K562 (cell line): ENCODE measurements at regions not wholly inside any gene's neighbourhood (a gene's known extent, or its start where the extent isn't known, plus 50 kb on each side); places are given as distances from the start of the nearest gene placed in this dataset.

ENCODE experiments used
- ATAC-seq: fragments of 200-7000 bp; cut with Tn5 transposase; 3 replicates; pipeline ENCODE4 v1.9.1; 2020; ENCODE audit warnings: moderate library complexity
- BruUV-seq: library from RNA; stranded (reverse); fragments of 400-500 nt; replicated peaks from 2 replicates; lab custom pipeline; 2021; lab: Mats Ljungman, UMichigan
- CTCF ChIA-PET: fragments of 300-600 bp; formaldehyde crosslinking; extraction: SDS; loops from one replicate; lab custom pipeline; 2021; ENCODE audit warnings: low intra/inter-chr PET ratio; lab: Yijun Ruan, JAX
- POLR2A ChIA-PET: fragments of 300-600, 350-650 bp; sonication (Branson Sonifier 250); formaldehyde crosslinking; extraction: SDS; loops from one replicate; lab custom pipeline; 2021; ENCODE audit warnings: antibody characterized with exemption, inconsistent platforms; lab: Yijun Ruan, JAX
- DNase-seq, 4 experiments: peaks; one replicate each; pipeline versions ENCODE4 v3.0.0 to v3.0.0-alpha.2; 2011 to 2018; ENCODE audit warnings: low spot score in 3 of 4, mixed read lengths in 3 of 4; ENCODE audit errors: extremely low read depth in 1 of 4
- FAIRE-seq: peaks from 2 replicates; lab custom pipeline; 2011; peaks lifted over from hg19 to GRCh38; lab: Jason Lieb, UNC
- H2AFZ ChIP-seq: 2 replicates; pipeline ENCODE4 v1.6.0; 2011; ENCODE audit warnings: low read depth, low read length, control low read depth, inconsistent platforms
- H3K27ac ChIP-seq: fragments of 200-600 bp; 3 replicates; pipeline ENCODE4 v1.8.0; 2011; ENCODE audit warnings: low read depth, mild to moderate bottlenecking, control low read depth, inconsistent platforms, low read length, moderate library complexity, mixed read lengths; ENCODE audit errors: extremely low read depth
- H3K27me3 ChIP-seq, 2 experiments: fragments of 300-600 bp in 1 of 2; 2 replicates in 1 of 2; 3 replicates in 1 of 2; pipeline versions ENCODE4 v1.6.0 to v1.8.0; 2011; ENCODE audit warnings: inconsistent platforms in 2 of 2, low read length in 2 of 2, mild to moderate bottlenecking in 1 of 2, mixed read lengths in 1 of 2, moderate library complexity in 1 of 2; ENCODE audit not compliant: control insufficient read depth in 2 of 2, insufficient read depth in 2 of 2
- H3K36me3 ChIP-seq: fragments of 300-600 bp; 3 replicates; pipeline ENCODE4 v1.8.0; 2011; ENCODE audit warnings: mild to moderate bottlenecking, low read length, inconsistent platforms; ENCODE audit not compliant: control insufficient read depth, insufficient read depth
- H3K4me1 ChIP-seq, 2 experiments: fragments of 200-600 bp in 1 of 2; replicated peaks in 1 of 2; 2 replicates in 1 of 2; 3 replicates in 1 of 2; pipeline versions ENCODE4 v1.5.1 to v1.8.0; 2011; ENCODE audit warnings: inconsistent platforms in 2 of 2, low read length in 2 of 2, mild to moderate bottlenecking in 1 of 2, mixed read lengths in 1 of 2, moderate library complexity in 1 of 2; ENCODE audit not compliant: control insufficient read depth in 2 of 2, insufficient read depth in 2 of 2
- H3K4me2 ChIP-seq: 2 replicates; pipeline ENCODE4 v1.6.1; 2011; ENCODE audit warnings: low read length, control low read depth, inconsistent platforms, mixed read lengths; ENCODE audit not compliant: insufficient read depth
- H3K4me3 ChIP-seq: fragments of 200-600 bp; sonication (generic), shearing (Covaris generic); 2 replicates; pipeline ENCODE4 v1.5.1; 2016; ENCODE audit warnings: control low read depth, inconsistent platforms
- H3K79me2 ChIP-seq: fragments of 200-600 bp; 3 replicates; pipeline ENCODE4 v1.8.0; 2011; ENCODE audit warnings: low read length, inconsistent platforms; ENCODE audit not compliant: control insufficient read depth, insufficient read depth
- H3K9ac ChIP-seq, 2 experiments: 2 replicates each; pipeline versions ENCODE4 v1.6.0 to v1.6.1; 2011; ENCODE audit warnings: low read depth in 2 of 2, low read length in 2 of 2, control low read depth in 1 of 2, inconsistent platforms in 1 of 2, mild to moderate bottlenecking in 1 of 2, mixed read lengths in 1 of 2; ENCODE audit not compliant: insufficient read depth in 1 of 2
- H3K9me1 ChIP-seq: one replicate; pipeline ENCODE4 v1.6.0; 2011; ENCODE audit warnings: inconsistent platforms, mild to moderate bottlenecking, low read length, moderate library complexity; ENCODE audit not compliant: control insufficient read depth, insufficient read depth
- H3K9me3 ChIP-seq: replicated peaks from 2 replicates; pipeline ENCODE4 v1.5.1; 2011; ENCODE audit warnings: low read depth, low read length, inconsistent platforms; ENCODE audit not compliant: control insufficient read depth, insufficient read depth
- H4K20me1 ChIP-seq: replicated peaks from 2 replicates; pipeline ENCODE4 v1.6.1; 2011; ENCODE audit warnings: low read length, inconsistent platforms, mixed read lengths; ENCODE audit not compliant: control insufficient read depth, insufficient read depth
- BRF2 ChIP-seq: IDR thresholded peaks from 3 replicates; pipeline ENCODE4 v1.6.1; 2011; ENCODE audit warnings: borderline replicate concordance, mild to moderate bottlenecking; ENCODE audit not compliant: insufficient read length, insufficient read depth
- EGR1 ChIP-seq: fragments of 450-650 bp; conservative IDR thresholded peaks from 2 replicates; pipeline ENCODE4 v1.6.1; 2017; ENCODE audit warnings: mild to moderate bottlenecking
- FOXJ3 ChIP-seq: sonication (generic); formaldehyde crosslinking; IDR thresholded peaks from 2 replicates; pipeline ENCODE4 v1.4.0; 2020; ENCODE audit warnings: mild to moderate bottlenecking, missing genetic modification reagents
- HMGN3 ChIP-seq: IDR thresholded peaks from 2 replicates; pipeline ENCODE4 v1.6.1; 2011; ENCODE audit warnings: borderline replicate concordance, low read depth, mild to moderate bottlenecking, mixed read lengths, low read length; ENCODE audit not compliant: insufficient read length; ENCODE audit errors: extremely low read depth
- ID3 ChIP-seq, 2 experiments: fragments of 250-450 bp in 1 of 2; fragments of 450-650 bp in 1 of 2; sonication (Bioruptor Pico) in 1 of 2; IDR thresholded peaks; 2 replicates each; pipeline versions ENCODE4 v1.6.1 to v1.8.0; 2016 to 2021; ENCODE audit warnings: mild to moderate bottlenecking in 2 of 2, moderate library complexity in 2 of 2, missing compliant biosample characterization in 1 of 2, missing genetic modification characterization in 1 of 2
- NR0B1 ChIP-seq: fragments of 450-650 bp; IDR thresholded peaks from one replicate; pipeline ENCODE4 v1.6.1; 2018; ENCODE audit warnings: mild to moderate bottlenecking, moderate library complexity; ENCODE audit not compliant: partially characterized antibody
- POU5F1 ChIP-seq: fragments of 150-350 bp; IDR thresholded peaks from 2 replicates; pipeline ENCODE4 v1.6.1; 2014; ENCODE audit warnings: borderline replicate concordance, low read length, low read depth, mild to moderate bottlenecking; ENCODE audit not compliant: partially characterized antibody
- RB1 ChIP-seq: fragments of 450-650 bp; IDR thresholded peaks from 2 replicates; pipeline ENCODE4 v1.6.1; 2017; ENCODE audit warnings: low read depth, mild to moderate bottlenecking
- SMARCC2 ChIP-seq: fragments of 450-650 bp; IDR thresholded peaks from 2 replicates; pipeline ENCODE4 v1.6.1; 2017; ENCODE audit warnings: antibody characterized with exemption, moderate library complexity, mild to moderate bottlenecking, low read depth
- SPI1 ChIP-seq: IDR thresholded peaks from 2 replicates; pipeline ENCODE4 v1.6.1; 2011; ENCODE audit warnings: low read depth, low read length, control low read depth, borderline replicate concordance
- SRSF7 ChIP-seq: fragments of 200-400 bp; formaldehyde crosslinking; optimal IDR thresholded peaks from 2 replicates; pipeline ENCODE3; 2017; ENCODE audit warnings: mild to moderate bottlenecking, low read depth, low read length
- ZKSCAN8 ChIP-seq: fragments of 200-800 bp; sonication (Bioruptor generic); IDR thresholded peaks from 2 replicates; pipeline ENCODE4 v1.6.1; 2016; ENCODE audit warnings: missing genetic modification characterization, missing compliant biosample characterization
- ZNF212 ChIP-seq: fragments of 450-650 bp; formaldehyde crosslinking; IDR thresholded peaks from 2 replicates; pipeline ENCODE4 v1.4.0; 2020; ENCODE audit warnings: mild to moderate bottlenecking
- ZNF311 ChIP-seq: fragments of 250-450 bp; sonication (Bioruptor Pico); IDR thresholded peaks from 2 replicates; pipeline ENCODE4 v1.4.0; 2020; ENCODE audit warnings: mild to moderate bottlenecking, moderate library complexity
- ZNF512 ChIP-seq: IDR thresholded peaks from 2 replicates; pipeline ENCODE4 v1.6.1; 2016; ENCODE audit warnings: missing genetic modification characterization, missing compliant biosample characterization
- WGBS: fragments of 100-300 bp; shearing (Covaris generic); methylation state at CpG from one replicate; pipeline ENCODE4 v1.1.6; 2016; ENCODE audit warnings: low coverage, mixed read lengths; ENCODE audit not compliant: insufficient coverage; ENCODE audit errors: missing lambda C conversion rate; 5-methylcytosine and 5-hydroxymethylcytosine counted together
- in situ Hi-C: fragments of 300-500 bp; cut with MboI; formaldehyde crosslinking; loops from 4 replicates; pipeline ENCODE4 v1.15.0; 2018; ENCODE audit warnings: inconsistent platforms, mixed read lengths
- intact Hi-C: fragments of 100-400 bp; cut with micrococcal nuclease; formaldehyde crosslinking; loops from 2 replicates; pipeline ENCODE4 v1.14.2; 2022
- TF ChIP-seq, protein P1 (sequence below): fragments of 450-650 bp; formaldehyde crosslinking; IDR thresholded peaks from 2 replicates; pipeline ENCODE4 v1.4.0; 2020; ENCODE audit warnings: mild to moderate bottlenecking, moderate library complexity

DNA sequence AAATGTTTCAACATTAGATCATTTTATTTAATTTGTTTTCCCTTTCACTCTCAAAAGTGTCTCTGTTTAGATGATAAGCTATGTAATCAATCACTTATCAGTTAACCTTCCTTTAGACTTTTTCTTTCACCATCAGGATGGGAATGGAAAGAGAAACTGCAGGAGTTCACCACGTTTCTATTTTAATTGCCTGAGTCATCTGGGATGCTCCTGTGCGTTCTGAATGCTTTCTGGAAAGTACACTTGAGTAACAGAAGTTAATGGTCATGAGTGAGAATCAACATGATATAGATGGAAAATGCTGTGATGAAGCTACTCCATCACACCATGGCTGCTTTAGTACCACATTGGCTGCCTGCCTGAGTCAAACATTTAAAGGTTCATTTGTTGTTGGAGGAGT, 783.3 kb upstream of the CDH9 start (continued):
- TF ChIP-seq ID3 (CRISPR knock-in tag; IDR thresholded peaks at IDR 0.05) (no peak), ID3 (tag; IDR thresholded peaks at IDR 0.05) (no peak), RB1 (no peak), SPI1 (no peak)

GRCh38 chr5:27818888-27819287, 780.5 kb upstream of the CDH9 start:
- no peak for DNase-seq
- no peak overlapping the region for H3K9ac ChIP-seq
- no peak overlapping the region for H3K27ac ChIP-seq
- no peaks in the 10 kb centered on the region for H3K79me2 ChIP-seq
- H3K4me3 ChIP-seq, result no peak overlapping the region
- H3K4me2 ChIP-seq, result no peak overlapping the region
- no peaks in the 10 kb centered on the region for H3K27me3 ChIP-seq
- intact Hi-C loops, result no loop called here
- no TSS peak for BruUV-seq
- 6% methylated on average over 1 of the region's 1 CpG for WGBS
- H3K9me1 ChIP-seq, result no peaks in the 10 kb centered on the region
- no peak for ATAC-seq
- no peaks in the 10 kb centered on the region for H4K20me1 ChIP-seq
- no peaks in the 10 kb centered on the region for H3K4me1 ChIP-seq
- FAIRE-seq, result no peak
- no peaks in the 10 kb centered on the region; the same call in 1 of the 2 replicates for H3K9me3 ChIP-seq
- in situ Hi-C loops, result no loop called here
- POLR2A ChIA-PET, result no interaction called here
- CTCF ChIA-PET, result no interaction called here
- H2AFZ ChIP-seq, result no peak overlapping the region
- H3K36me3 ChIP-seq, result no peaks in the 10 kb centered on the region
- TF ChIP-seq, protein P1, sequence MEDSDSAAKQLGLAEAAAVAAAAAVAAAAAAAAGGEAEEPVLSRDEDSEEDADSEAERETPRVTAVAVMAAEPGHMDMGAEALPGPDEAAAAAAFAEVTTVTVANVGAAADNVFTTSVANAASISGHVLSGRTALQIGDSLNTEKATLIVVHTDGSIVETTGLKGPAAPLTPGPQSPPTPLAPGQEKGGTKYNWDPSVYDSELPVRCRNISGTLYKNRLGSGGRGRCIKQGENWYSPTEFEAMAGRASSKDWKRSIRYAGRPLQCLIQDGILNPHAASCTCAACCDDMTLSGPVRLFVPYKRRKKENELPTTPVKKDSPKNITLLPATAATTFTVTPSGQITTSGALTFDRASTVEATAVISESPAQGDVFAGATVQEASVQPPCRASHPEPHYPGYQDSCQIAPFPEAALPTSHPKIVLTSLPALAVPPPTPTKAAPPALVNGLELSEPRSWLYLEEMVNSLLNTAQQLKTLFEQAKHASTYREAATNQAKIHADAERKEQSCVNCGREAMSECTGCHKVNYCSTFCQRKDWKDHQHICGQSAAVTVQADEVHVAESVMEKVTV (CRISPR knock-in tag), result no peak
- TF ChIP-seq SRSF7 (no peak), ZNF512 (no peak), EGR1 (no peak), ZKSCAN8 (CRISPR knock-in tag) (no peak), NR0B1 (no peak), ZNF212 (CRISPR knock-in tag) (no peak), SMARCC2 (no peak), ZNF311 (no peak), HMGN3 (no peak), FOXJ3 (no peak), POU5F1 (no peak), BRF2 (no peak)
